K562 (cell line): ENCODE measurements at regions not wholly inside any gene's neighbourhood (a gene's known extent, or its start where the extent isn't known, plus 50 kb on each side); places are given as distances from the start of the nearest gene placed in this dataset.

Source experiments
- ATF4 ChIP-seq: fragments of 450-650 bp; formaldehyde crosslinking; IDR thresholded peaks from 2 replicates; pipeline ENCODE4 v1.4.0; 2022; ENCODE audit warnings: mild to moderate bottlenecking, moderate library complexity
- CBFA2T2 ChIP-seq: fragments of 450-650 bp; conservative IDR thresholded peaks from 2 replicates; pipeline ENCODE4 v1.6.1; 2017; ENCODE audit warnings: mild to moderate bottlenecking
- CBX5 ChIP-seq: IDR thresholded peaks from 2 replicates; pipeline ENCODE4 v1.6.1; 2014; ENCODE audit warnings: low read depth, borderline replicate concordance
- CTBP1 ChIP-seq: fragments of 450-650 bp; IDR thresholded peaks from 2 replicates; pipeline ENCODE4 v1.6.1; 2016; ENCODE audit warnings: borderline replicate concordance
- FOS ChIP-seq: IDR thresholded peaks from 3 replicates; pipeline ENCODE4 v1.6.1; 2011; ENCODE audit not compliant: insufficient read length; ENCODE audit errors: extremely low read depth
- FOSL1 ChIP-seq: fragments of 200-800 bp; sonication (Bioruptor generic); conservative IDR thresholded peaks from 2 replicates; pipeline ENCODE4 v1.6.1; 2016; ENCODE audit warnings: missing genetic modification characterization, missing compliant biosample characterization
- GMEB1 ChIP-seq: fragments of 250-450 bp; sonication (Bioruptor Pico); IDR thresholded peaks from 2 replicates; pipeline ENCODE4 v1.4.0; 2020; ENCODE audit warnings: mild to moderate bottlenecking
- HMGN3 ChIP-seq: IDR thresholded peaks from 2 replicates; pipeline ENCODE4 v1.6.1; 2011; ENCODE audit warnings: borderline replicate concordance, low read depth, mild to moderate bottlenecking, mixed read lengths, low read length; ENCODE audit not compliant: insufficient read length; ENCODE audit errors: extremely low read depth
- KDM4B ChIP-seq, 2 experiments: fragments of 450-650 bp in 1 of 2; sonication (generic) in 1 of 2; IDR thresholded peaks; 2 replicates each; pipeline ENCODE4 v1.6.1; 2016 to 2017; ENCODE audit warnings: borderline replicate concordance in 2 of 2, antibody characterized with exemption in 1 of 2, low read depth in 1 of 2, mild to moderate bottlenecking in 1 of 2
- MAFK ChIP-seq: IDR thresholded peaks from 2 replicates; pipeline ENCODE4 v1.6.1; 2011; ENCODE audit warnings: low read length, improper control_type of control experiment
- MAZ ChIP-seq, 2 experiments: fragments of 450-650 bp in 1 of 2; sonication (generic) in 1 of 2; formaldehyde crosslinking; IDR thresholded peaks in 1 of 2; conservative IDR thresholded peaks in 1 of 2; 2 replicates each; pipeline versions ENCODE4 v1.4.0 to v1.5.0; 2020; ENCODE audit warnings: mild to moderate bottlenecking in 1 of 2, missing genetic modification reagents in 1 of 2
- POLR2AphosphoS5 ChIP-seq: IDR thresholded peaks from 2 replicates; pipeline ENCODE4 v1.6.1; 2011; ENCODE audit warnings: mild to moderate bottlenecking, low read depth, low read length, moderate library complexity; ENCODE audit not compliant: control insufficient read depth, insufficient read depth
- PURB ChIP-seq: sonication (generic); formaldehyde crosslinking; IDR thresholded peaks from 2 replicates; pipeline ENCODE4 v1.9.0; 2021; ENCODE audit warnings: low read depth, mild to moderate bottlenecking, missing genetic modification reagents
- ZNF318 ChIP-seq, 2 experiments: fragments of 450-650 bp; IDR thresholded peaks; 2 replicates each; pipeline ENCODE4 v1.6.1; 2016; ENCODE audit warnings: mild to moderate bottlenecking in 2 of 2, borderline replicate concordance in 1 of 2, low read depth in 1 of 2, moderate library complexity in 1 of 2
- ZNF79 ChIP-seq: fragments of 250-450 bp; sonication (Bioruptor Pico); IDR thresholded peaks from 2 replicates; pipeline ENCODE4 v1.4.0; 2020; ENCODE audit warnings: low read depth, mild to moderate bottlenecking, moderate library complexity

- TF ChIP-seq GMEB1 (CRISPR knock-in tag) (no peak), FOS (peak; percentile 55), CBFA2T2 (peak; percentile 95), ZNF318 (IDR thresholded peaks at IDR 0.05; ENCODE audit: borderline replicate concordance in 1 of 2, low read depth in 1 of 2) (peak in 1 of 2 experiments; percentile 87; a peak in 2 of 4 replicates), ATF4 (CRISPR knock-in tag) (no peak), PURB (CRISPR knock-in tag) (no peak), MAFK (0 out of 2 replicates have a peak, but pooled peaks have one; percentile 46), HMGN3 (peak; percentile 89), FOSL1 (tag) (peak; percentile 99), POLR2AphosphoS5 (peak; percentile 85), KDM4B (IDR thresholded peaks at IDR 0.05; ENCODE audit: borderline replicate concordance in 2 of 2, low read depth in 1 of 2) (no peak), ZNF79 (no peak), CBX5 (no peak; the same call in 1 of the 2 replicates), CTBP1 (peak; percentile 76), MAZ (CRISPR knock-in tag; conservative IDR thresholded peaks at IDR 0.05 in 1 of 2, IDR thresholded peaks at IDR 0.05 in 1 of 2) (peak in 1 of 2 experiments; percentile 33; a peak in 2 of 4 replicates)
Measured at GRCh38 chr12:33587784-33588712, 148.4 kb upstream of the SYT10 start (continued).
